HuH-7 (cell line): ENCODE measurements at regions not wholly inside any gene's neighbourhood (a gene's known extent, or its start where the extent isn't known, plus 50 kb on each side); places are given as distances from the start of the nearest gene placed in this dataset.
A peak's percentile ranks its signal among the peaks of the same experiment; 100 is the strongest.
"Not testable (repeated sequence)": the region's sequence is repeated elsewhere in the genome, so short reads cannot be mapped to it uniquely, and the experiment has no call there.

Experiments used
- DNase-seq: peaks from one replicate; pipeline ENCODE4 v3.0.0; 2011; ENCODE audit warnings: low spot score

DNA sequence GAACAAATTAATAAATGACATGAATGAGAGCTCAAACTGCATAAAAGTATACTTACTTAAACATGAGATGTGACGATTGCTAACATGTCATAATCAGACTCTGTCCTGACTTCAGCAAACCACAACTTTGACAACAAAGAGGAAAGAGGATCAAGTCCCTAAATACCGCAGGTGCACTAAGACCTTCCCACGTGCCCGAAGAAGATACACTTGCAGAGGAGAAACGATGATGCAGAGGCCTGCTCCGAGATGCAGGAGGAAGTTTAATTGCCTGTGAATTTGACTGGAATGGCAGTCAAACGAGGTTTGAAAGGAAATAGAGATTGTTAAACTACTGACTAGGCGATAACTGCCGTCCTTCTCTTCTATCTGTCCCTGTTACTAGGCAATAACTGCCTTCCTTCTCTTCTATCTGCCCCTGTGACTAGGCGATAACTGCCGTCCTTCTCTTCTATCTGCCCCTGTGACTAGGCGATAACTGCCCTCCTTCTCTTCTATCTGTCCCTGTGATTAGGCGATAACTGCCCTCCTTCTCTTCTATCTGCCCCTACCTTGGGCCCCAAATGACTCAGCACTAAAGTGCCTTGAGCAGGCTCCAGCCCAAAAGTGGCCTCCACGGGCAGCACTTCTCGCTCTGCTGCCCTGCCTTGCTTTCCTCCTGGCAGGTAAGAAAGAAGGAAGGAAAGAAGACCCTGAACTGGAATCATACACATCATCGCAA, 2226.0 kb upstream of the DEFB115 start:
- not testable (repeated sequence) for DNase-seq

DNA sequence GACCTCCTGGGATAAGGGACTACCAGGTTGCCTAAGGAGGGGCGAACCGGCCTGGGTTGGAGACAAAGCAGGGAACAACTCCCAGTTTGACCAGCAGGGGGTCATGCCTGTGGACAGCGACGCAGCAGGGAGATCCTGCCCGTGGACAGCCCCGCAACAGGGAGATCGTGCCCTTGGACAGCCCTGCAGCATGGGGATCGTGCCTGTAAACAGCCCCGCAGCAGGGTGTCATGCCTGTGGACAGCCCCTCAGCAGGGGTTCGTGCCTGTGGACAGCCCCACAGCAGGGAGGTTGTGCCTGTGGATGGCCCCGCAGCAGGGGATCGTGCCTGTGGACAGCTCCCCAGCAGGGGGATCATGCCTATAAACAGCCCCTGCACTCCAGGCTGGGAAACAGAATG, 2213.2 kb upstream of the DEFB115 start:
- peak; percentile 34 for DNase-seq

GRCh38 chr20:29050008-29050606, 2207.4 kb upstream of the DEFB115 start:
- not testable (repeated sequence) for DNase-seq

DNA sequence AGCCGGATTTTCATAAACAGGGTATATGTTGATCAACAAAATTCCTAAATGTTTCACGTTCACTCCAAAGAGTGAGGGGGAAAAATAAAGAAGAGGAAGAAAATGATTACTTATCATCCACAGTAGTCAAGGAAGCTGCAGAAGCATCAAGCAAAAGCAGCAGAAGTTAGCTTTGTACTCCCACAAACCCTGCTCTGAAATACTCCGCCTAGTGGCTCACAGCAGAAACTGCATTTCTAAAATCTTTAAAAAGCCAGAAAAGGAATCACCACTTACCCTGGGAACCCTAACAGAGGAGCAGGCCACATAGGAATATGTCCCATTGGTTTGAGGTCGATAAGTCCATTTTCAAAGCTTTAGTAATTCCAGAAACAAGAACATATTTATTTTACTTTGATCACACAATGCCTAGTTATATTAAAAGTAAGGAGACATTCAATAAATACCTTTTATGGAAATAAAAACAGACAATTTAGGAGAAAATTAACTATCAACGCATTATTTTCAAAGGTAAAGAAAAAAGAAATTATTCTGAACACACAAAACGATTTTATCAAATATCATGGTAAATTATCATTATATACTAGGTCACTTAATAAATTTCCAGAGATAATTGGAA, 2199.5 kb upstream of the DEFB115 start:
- DNase-seq, result peak; percentile 23

- DNase-seq, result not testable (repeated sequence)
Measured at GRCh38 chr20:29062451-29062850, 2195.0 kb upstream of the DEFB115 start.

DNA sequence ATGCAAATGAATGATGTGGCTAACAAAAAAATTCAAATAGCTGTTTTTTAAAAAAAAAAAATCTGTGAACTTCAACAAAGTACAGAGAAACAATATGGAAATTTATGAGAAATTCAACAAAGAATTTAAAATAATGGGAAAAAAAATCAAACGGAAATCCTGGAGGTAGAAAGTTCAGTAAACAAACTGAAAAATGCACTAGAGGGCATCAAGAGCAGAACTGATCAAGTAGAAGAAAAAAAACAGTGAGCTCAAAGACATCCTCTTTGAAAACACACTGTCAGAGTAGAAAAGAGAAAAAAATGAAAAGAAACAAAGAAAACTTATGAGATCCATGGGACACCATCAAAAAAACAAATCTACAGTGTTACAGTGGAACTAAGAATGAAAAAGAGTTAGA, 2191.1 kb upstream of the DEFB115 start:
- not testable (repeated sequence) for DNase-seq

DNA sequence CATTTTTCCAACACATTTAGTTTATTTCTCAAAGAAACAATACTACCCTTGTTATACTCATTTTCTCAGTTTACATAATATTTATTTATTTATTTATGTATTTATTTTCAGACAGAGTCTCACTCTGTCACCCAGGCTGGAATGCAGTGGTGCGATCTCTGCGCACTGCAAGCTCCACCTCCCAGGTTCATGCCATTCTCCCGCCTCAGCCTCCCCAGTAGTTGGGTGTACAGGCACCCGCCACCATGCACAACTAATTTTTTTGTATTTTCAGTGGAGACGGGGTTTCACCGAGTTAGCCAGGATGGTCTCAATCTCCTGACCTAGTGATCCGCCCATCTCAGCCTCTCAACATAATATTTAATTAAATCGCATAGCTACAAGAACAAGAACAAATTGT, 2183.8 kb upstream of the DEFB115 start:
- not testable (repeated sequence) for DNase-seq

GRCh38 chr20:29079769-29080690, 2177.4 kb upstream of the DEFB115 start:
- DNase-seq, result peak; percentile 74

DNA sequence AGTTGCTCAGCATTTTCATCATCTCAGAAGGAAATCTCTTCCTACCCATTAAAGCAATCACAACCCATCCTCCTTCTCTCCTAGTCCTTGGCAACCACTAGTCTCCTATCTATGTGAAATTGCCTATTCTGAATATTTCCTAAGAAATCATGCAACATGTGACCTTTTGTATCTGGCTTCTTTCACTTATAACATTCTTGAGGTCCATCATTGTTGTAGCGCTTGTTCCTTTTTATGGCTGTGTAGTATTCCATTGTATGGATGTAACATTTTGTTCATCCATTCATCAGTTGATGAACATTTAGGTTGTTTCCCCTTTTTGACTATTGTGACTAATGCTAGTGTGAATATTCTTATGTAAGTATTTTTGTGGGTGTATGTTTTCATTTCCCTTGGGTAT, 2175.8 kb upstream of the DEFB115 start:
- DNase-seq, result not testable (repeated sequence)

DNA sequence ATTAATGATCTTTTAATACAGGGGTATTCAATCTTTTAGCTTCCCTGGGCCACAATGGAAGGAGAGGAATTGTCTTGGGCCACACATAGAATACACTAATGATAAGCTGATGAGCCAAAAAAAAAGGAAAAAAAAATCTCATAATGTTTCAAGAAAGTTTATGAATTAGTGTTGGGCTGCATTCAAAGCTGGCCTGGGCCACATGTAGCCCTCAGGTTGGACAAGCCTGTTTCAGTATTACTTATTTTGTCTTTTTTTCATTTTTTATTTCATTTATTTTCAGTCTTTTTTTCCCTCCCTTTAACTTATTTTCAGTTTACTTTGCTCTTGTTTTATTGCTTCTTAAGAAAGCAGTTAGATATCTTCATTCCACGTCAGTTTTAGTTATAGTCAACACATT, 2171.8 kb upstream of the DEFB115 start:
- no peak for DNase-seq

GRCh38 chr20:29086145-29086718, 2171.2 kb upstream of the DEFB115 start:
- not testable (repeated sequence) for DNase-seq

GRCh38 chr20:29086938-29087337, 2170.5 kb upstream of the DEFB115 start:
- DNase-seq, result no peak

DNA sequence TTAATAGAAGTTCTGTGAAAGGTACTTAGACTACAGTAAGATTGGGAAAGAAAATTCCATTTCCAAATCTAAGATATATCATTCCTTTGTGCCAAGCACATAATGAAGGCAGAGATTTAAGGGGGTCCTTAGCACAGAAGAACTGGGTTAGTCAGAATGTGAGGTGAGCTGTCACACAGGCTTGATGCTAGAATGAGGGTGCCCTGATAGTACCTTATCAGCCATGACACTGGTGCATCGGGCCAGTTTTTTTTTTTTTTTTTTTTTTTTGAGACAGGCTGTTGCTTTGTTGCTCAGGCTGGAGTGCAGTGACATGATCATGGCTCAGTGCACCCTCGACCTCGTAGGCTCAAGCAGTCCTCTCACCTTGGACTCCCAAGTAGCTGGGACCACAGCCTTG, 2169.6 kb upstream of the DEFB115 start:
- DNase-seq, result not testable (repeated sequence)

- peak; percentile 14 for DNase-seq
Measured at GRCh38 chr20:29088472-29088871, 2169.0 kb upstream of the DEFB115 start.

GRCh38 chr20:29089409-29089808, 2168.1 kb upstream of the DEFB115 start:
- not testable (repeated sequence) for DNase-seq

- DNase-seq, result not testable (repeated sequence)
Measured at GRCh38 chr20:29093958-29094357, 2163.5 kb upstream of the DEFB115 start.

GRCh38 chr20:29096695-29097094, 2160.8 kb upstream of the DEFB115 start:
- not testable (repeated sequence) for DNase-seq

DNA sequence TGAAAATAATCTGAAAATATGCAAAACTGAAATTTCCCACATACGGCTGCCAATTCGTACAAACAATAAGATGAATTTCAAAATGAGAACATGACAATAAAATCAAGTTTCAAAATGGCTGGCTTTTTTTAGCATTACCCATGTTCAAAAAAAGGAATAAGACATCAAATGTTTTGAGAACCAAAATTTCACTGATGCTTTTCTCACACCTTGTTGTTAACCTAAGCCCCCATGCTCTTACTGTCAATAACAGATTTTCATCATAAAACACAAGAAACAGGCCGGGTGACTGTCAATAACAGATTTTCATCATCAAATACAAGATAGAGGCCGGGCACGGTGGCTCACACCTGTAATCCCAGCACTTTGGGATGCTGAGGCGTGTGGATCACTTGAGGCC, 2149.6 kb upstream of the DEFB115 start:
- not testable (repeated sequence) for DNase-seq

GRCh38 chr20:29109386-29109785, 2148.1 kb upstream of the DEFB115 start:
- not testable (repeated sequence) for DNase-seq

DNA sequence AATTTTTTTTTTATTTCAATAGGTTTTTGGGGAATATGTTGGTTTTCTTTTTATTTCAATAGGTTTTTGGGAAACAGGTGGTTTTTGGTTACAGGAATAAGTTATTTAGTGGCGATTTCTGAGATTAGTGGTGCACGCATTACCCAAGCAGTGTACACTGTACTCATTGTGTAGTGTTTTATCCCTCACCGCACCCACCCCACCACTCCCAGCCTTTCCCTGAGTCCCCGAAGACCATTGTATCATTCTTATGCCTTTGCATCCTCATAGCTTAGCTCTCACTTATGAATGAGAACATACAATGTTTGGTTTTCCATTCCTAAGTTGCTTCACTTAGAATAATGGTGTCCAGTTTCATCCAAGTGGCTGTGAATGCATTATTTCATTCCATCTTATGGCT, 2142.4 kb upstream of the DEFB115 start:
- DNase-seq, result not testable (repeated sequence)

DNA sequence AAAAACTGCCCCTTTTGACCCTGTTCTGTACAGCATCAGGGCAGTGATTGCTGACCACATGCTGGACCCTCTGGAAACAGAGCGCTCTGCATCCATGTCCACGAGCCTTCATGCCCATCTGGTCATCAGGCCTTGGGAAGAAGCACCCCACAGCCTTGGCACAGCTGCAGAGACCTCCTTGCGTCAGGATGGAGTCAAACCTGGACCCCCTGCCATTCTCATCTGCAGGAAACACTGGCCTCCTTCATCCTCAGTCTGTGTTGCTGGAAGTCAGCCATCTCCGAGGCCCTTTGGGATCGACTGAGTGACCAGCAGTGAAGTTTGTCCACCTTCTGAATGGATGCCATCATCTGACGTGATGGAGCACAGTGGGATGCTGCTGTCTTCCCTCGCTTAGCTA, 2138.3 kb upstream of the DEFB115 start:
- DNase-seq, result no peak

GRCh38 chr20:29119684-29120083, 2137.8 kb upstream of the DEFB115 start:
- not testable (repeated sequence) for DNase-seq
